ENCODE measurements at regions not wholly inside any gene's neighbourhood (a gene's known extent, or its start where the extent isn't known, plus 50 kb on each side); places are given as distances from the start of the nearest gene placed in this dataset.

DNA sequence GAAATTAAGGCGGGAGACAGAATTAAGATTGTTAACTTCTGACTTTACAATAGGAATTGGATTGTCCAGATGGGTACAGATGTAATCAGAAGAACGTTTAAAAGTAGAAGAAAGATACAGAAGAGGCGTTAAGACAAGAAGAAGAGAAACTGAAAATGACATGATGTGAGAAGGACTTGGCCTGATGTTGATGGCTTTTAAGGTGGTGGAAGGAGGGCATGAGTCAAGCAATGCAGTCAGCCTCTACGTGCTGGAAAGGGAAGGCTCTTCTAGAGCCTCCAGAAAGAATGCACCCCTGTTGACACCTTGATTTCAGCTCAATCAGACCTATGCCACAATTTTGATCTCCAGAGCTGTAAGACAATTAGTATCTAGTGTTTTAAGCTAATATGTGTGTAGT lies 466.9 kb upstream of the LRRC4C start:
- DNase-seq (ENCODE audit: low read depth): no peak
- in situ Hi-C loops (cut with HindIII; ENCODE audit: low pct_unique_long_range_greater_than_20kb, low sequenced_read_pairs): no loop called here

DNA sequence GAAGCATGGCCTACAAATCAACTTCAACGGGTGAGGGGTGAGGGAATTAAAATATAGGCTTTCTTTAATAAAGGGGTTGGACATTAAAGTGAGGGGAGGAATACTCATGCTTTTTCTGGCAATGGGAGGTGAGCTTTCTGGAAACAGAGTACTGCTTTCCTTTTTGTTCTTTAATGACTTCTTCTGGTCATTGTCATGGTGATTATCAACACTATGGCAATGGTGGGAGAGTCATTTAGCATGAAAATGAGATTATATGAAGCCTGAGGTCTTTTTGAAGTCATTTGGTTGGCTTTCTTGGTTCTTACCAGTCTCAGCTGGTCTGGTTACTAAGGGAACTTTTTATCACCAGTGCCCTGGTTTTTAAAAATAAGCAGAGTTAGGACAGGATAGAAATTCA lies 475.8 kb upstream of the LRRC4C start:
- in situ Hi-C loops (cut with HindIII; ENCODE audit: low pct_unique_long_range_greater_than_20kb, low sequenced_read_pairs): no loop called here

DNA sequence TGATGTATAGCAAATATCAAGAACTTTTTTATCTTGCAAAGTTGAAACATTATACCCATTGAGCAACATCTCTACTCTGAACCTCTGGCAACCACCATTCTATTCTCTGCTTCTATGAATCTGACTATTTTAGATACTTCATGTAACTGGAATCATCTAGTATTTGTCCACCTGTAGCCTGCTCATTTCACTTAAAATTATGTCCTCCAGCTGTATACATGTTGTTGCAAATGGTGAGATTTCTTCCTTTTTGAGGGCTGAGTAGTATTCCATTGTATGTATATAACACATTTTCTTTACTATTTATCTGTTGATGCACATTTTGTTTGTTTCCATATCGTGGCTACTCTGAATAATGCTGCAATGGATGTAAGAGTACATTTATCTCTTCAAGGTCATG lies 476.3 kb upstream of the LRRC4C start:
- in situ Hi-C loops (cut with HindIII; ENCODE audit: low pct_unique_long_range_greater_than_20kb, low sequenced_read_pairs): no loop called here
- DNase-seq (ENCODE audit: low read depth): no peak

More for the DNA sequence above, 475.8 kb upstream of the LRRC4C start:
- DNase-seq (ENCODE audit: low read depth): no peak

DNA sequence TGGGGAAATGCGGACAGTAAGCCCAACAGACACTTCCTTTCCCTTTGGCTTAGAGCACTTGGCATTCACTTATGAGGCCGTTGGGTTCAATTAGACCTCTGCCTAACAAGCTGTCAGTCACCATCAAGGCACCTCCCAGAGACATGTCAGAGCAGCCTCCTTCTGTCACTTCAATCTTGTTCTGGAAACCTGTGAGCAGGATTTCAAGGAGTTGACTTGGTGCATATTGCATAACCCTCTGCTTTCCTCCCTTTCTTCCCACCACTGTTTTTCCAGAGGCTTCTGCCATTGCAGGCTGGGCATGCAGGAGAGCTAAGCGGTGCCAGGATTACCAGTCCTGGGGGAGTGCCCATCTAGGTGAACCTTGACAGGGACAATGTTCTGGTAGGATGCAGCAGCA lies 484.2 kb upstream of the LRRC4C start:
- in situ Hi-C loops (cut with HindIII; ENCODE audit: low pct_unique_long_range_greater_than_20kb, low sequenced_read_pairs): no loop called here
- no peak for DNase-seq (ENCODE audit: low read depth)

DNA sequence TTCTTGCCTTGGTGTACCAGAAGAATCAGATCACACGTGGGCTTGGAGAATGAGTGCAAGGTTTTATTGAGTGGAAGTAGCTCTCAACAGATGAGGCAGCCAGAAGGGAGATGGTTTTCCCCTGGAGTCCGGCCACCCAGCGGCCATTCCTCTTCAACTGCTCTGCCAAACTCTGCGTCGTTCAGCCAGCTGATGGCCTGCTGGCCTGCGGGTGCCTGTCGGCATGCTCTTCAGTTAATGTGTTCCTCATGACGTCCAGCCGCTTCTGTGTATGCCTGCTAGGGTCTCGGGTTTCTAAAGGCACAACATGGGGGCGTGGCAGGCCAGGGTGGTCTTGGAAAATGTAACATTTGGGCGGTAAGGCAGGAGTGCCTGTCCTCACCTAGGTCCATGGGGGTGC lies 487.9 kb upstream of the LRRC4C start:
- in situ Hi-C loops (cut with HindIII; ENCODE audit: low pct_unique_long_range_greater_than_20kb, low sequenced_read_pairs): no loop called here
- DNase-seq (ENCODE audit: low read depth): no peak

DNA sequence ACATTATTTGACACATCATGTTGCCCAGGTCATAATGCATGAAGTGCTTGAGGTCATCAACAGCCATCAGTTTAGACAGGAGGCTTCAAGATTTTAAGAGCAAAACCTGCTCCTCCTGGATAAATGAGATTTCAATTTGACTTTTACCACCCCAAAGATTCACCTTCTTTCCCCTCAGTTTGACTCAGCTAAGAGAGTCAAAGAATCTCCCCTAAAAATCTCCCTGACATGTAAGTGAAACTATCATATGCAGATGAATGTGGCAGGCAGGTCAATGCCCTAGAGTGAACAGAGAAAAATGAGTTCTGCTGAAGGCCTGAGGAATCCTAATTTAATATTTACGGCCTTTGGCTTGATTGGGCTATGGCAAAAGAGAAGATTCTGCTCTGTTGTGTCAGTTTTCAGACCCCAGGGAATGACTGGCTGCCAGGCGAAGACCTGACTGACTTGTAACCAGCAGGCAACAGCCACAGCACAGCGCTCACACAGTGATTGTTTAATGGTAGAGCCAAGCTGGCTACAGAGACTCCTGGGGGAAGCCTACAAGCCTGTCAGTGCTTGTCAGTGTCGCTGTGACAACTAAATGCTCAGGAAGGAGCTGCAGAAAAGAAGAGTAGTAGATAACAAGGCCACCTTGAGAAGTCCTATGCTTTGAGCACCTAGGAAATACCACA lies 491.2 kb upstream of the LRRC4C start:
- in situ Hi-C loops (cut with HindIII; ENCODE audit: low pct_unique_long_range_greater_than_20kb, low sequenced_read_pairs): no loop called here
- no peak for DNase-seq (ENCODE audit: low read depth)

GRCh38 chr11:41954034-41954433 lies 494.6 kb upstream of the LRRC4C start:
- DNase-seq (ENCODE audit: low read depth): peak; percentile 1
- in situ Hi-C loops (cut with HindIII; ENCODE audit: low pct_unique_long_range_greater_than_20kb, low sequenced_read_pairs): no loop called here

GRCh38 chr11:41955066-41955465 lies 495.6 kb upstream of the LRRC4C start:
- in situ Hi-C loops (cut with HindIII; ENCODE audit: low pct_unique_long_range_greater_than_20kb, low sequenced_read_pairs): no loop called here
- no peak for DNase-seq (ENCODE audit: low read depth)

GRCh38 chr11:41955635-41956400 lies 496.4 kb upstream of the LRRC4C start:
- in situ Hi-C loops (cut with HindIII; ENCODE audit: low pct_unique_long_range_greater_than_20kb, low sequenced_read_pairs): no loop called here
- DNase-seq (ENCODE audit: low read depth): no peak

GRCh38 chr11:41963406-41963805 lies 504.0 kb upstream of the LRRC4C start:
- in situ Hi-C loops (cut with HindIII; ENCODE audit: low pct_unique_long_range_greater_than_20kb, low sequenced_read_pairs): no loop called here
- DNase-seq (ENCODE audit: low read depth): no peak

- DNase-seq (ENCODE audit: low read depth): no peak
- in situ Hi-C loops (cut with HindIII; ENCODE audit: low pct_unique_long_range_greater_than_20kb, low sequenced_read_pairs): no loop called here
These were observed 511.2 kb upstream of the LRRC4C start for GRCh38 chr11:41970681-41971080.

DNA sequence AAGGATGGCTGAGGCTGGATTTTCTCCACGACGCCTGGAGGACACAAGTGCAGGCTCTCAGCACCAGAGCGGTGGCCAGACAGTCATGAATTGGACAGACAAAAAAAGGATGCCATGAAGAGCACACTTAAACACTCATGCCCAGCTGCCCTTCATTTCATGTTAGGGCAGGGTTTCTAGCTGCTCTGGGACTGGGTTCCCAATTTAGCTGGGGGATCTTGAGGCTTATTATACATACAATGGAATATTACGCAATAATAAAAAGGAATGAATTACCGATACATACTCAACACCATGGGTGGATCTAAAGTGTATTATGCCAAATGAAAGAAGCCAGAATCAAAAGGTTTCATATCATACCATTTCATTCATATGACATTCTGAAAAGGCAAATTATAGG lies 512.1 kb upstream of the LRRC4C start:
- in situ Hi-C loops (cut with HindIII; ENCODE audit: low pct_unique_long_range_greater_than_20kb, low sequenced_read_pairs): no loop called here
- DNase-seq (ENCODE audit: low read depth): no peak

DNA sequence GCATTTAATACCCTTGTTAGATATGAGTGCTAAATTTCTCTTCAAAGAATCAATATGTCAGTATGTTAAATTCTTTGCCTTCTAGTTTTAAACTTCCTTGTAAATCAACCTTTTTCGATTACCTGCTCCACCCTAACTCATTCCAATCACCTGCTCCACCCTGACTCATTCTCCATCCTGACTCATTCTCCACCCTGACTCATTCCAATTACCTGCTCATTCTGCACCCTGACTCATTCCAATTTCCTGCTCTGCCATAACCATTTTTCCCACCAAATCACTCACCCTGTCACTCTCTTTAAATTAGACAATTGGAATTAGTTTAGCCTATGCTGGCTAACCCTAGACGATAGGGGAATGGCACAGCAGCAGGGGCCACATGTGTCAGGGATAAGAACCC lies 519.5 kb upstream of the LRRC4C start:
- in situ Hi-C loops (cut with HindIII; ENCODE audit: low pct_unique_long_range_greater_than_20kb, low sequenced_read_pairs): no loop called here
- peak; percentile 39 for DNase-seq (ENCODE audit: low read depth)

GRCh38 chr11:41980741-41981140 lies 521.3 kb upstream of the LRRC4C start:
- DNase-seq (ENCODE audit: low read depth): no peak
- in situ Hi-C loops (cut with HindIII; ENCODE audit: low pct_unique_long_range_greater_than_20kb, low sequenced_read_pairs): no loop called here

GRCh38 chr11:41982276-41982675 lies 522.8 kb upstream of the LRRC4C start:
- in situ Hi-C loops (cut with HindIII; ENCODE audit: low pct_unique_long_range_greater_than_20kb, low sequenced_read_pairs): no loop called here
- no peak for DNase-seq (ENCODE audit: low read depth)

- in situ Hi-C loops (cut with HindIII; ENCODE audit: low pct_unique_long_range_greater_than_20kb, low sequenced_read_pairs): no loop called here
- DNase-seq (ENCODE audit: low read depth): no peak
These were observed 523.5 kb upstream of the LRRC4C start for GRCh38 chr11:41982975-41983374.

GRCh38 chr11:41983475-41983874 lies 524.0 kb upstream of the LRRC4C start:
- no peak for DNase-seq (ENCODE audit: low read depth)
- in situ Hi-C loops (cut with HindIII; ENCODE audit: low pct_unique_long_range_greater_than_20kb, low sequenced_read_pairs): no loop called here

GRCh38 chr11:41984023-41984422 lies 524.6 kb upstream of the LRRC4C start:
- no peak for DNase-seq (ENCODE audit: low read depth)

DNA sequence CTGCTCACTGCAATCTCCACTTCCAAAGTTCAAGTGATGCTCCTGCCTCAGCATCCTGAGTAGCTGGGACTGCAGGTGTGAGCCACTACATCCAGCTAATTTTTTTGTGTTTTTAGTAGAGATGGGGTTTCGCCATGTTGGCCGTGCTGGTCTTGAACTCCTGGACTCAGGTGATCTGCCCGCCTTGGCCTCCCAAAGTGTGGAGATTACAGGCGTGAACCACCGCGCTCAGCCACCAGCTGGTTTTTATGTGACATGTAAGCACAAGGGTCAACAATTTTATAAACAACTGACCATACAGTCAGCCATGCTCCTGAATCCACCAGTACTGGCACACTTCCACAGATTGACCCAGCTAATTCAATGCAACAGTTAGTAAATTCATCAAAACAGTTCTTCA lies 526.3 kb upstream of the LRRC4C start:
- DNase-seq (ENCODE audit: low read depth): no peak
- in situ Hi-C loops (cut with HindIII; ENCODE audit: low pct_unique_long_range_greater_than_20kb, low sequenced_read_pairs): no loop called here

More at GRCh38 chr11:41984023-41984422, 524.6 kb upstream of the LRRC4C start:
- in situ Hi-C loops (cut with HindIII; ENCODE audit: low pct_unique_long_range_greater_than_20kb, low sequenced_read_pairs): no loop called here

Data from Caki2 (cell line).